ENCODE measurements at regions not wholly inside any gene's neighbourhood (a gene's known extent, or its start where the extent isn't known, plus 50 kb on each side); places are given as distances from the start of the nearest gene placed in this dataset.

GRCh38 chr4:12761694-12762093 is 722.4 kb downstream of the RAB28 start:
- Histone ChIP-seq H3K4ac (ENCODE audit: low read depth, low read length) (no peak overlapping the region), H3K36me3 (ENCODE audit: control insufficient read depth, insufficient read depth, low read length) (no peaks in the 10 kb centered on the region), H3K27ac (ENCODE audit: insufficient read depth, low read length) (no peak overlapping the region), H2BK120ac (ENCODE audit: low read depth, low read length) (no peak overlapping the region), H4K8ac (ENCODE audit: low read depth in 2 of 2, low read length in 2 of 2) (no peak overlapping the region), H3K56ac (ENCODE audit: extremely low read depth, insufficient read depth, low read length) (no peak overlapping the region), H2BK20ac (ENCODE audit: low read depth, low read length) (no peak overlapping the region), H2BK15ac (ENCODE audit: low read depth, low read length) (no peak overlapping the region), H4K91ac (ENCODE audit: insufficient read depth, low read depth, low read length) (no peak overlapping the region), H3K23ac (ENCODE audit: low read depth, low read length) (no peak overlapping the region), H3K9me1 (ENCODE audit: insufficient read depth, low read length) (no peaks in the 10 kb centered on the region), H3K4me2 (ENCODE audit: low read depth, low read length) (no peak overlapping the region), H4K5ac (ENCODE audit: low read depth, low read length) (no peak overlapping the region), H3K18ac (ENCODE audit: low read depth, low read length) (no peak overlapping the region), H3K9me3 (ENCODE audit: control insufficient read depth, insufficient read depth, low read length) (peaks cover 5% of the 10 kb centered on the region; the same call in 1 of the 2 replicates), H3K27me3 (ENCODE audit: control insufficient read depth, insufficient read depth, low read length) (no peaks in the 10 kb centered on the region), H4K20me1 (ENCODE audit: insufficient read depth, low read length) (no peaks in the 10 kb centered on the region), H3K14ac (replicated peaks; ENCODE audit: low read depth, low read length) (no peak overlapping the region), H2AFZ (replicated peaks; ENCODE audit: low read length, poor library complexity) (no peak overlapping the region), H3K4me3 (ENCODE audit: insufficient read depth, low read depth, low read length) (no peak overlapping the region), H3K79me1 (ENCODE audit: low read depth in 1 of 2, low read length in 2 of 2) (no peaks in the 10 kb centered on the region), H3K4me1 (ENCODE audit: control insufficient read depth, insufficient read depth, low read length) (no peaks in the 10 kb centered on the region), H2AK9ac (replicated peaks; ENCODE audit: low read depth, low read length, poor library complexity) (no peak overlapping the region), H2AK5ac (ENCODE audit: low read depth, low read length) (no peak overlapping the region), H2BK5ac (ENCODE audit: low read depth, low read length, poor library complexity, severe bottlenecking) (no peak overlapping the region), H3K9ac (ENCODE audit: low read depth, low read length) (no peak overlapping the region)
- DNase-seq (no peak), ATAC-seq (ENCODE audit: low read depth) (no peak)
- intact Hi-C loops (cut with micrococcal nuclease) (no loop called here), dilution Hi-C loops (cut with HindIII; ENCODE audit: low sequenced_read_pairs, unreplicated experiment) (no loop called here), in situ Hi-C loops (cut with MboI; ENCODE audit: low sequenced_read_pairs) (no loop called here)
- CTCF ChIA-PET = no interaction called here
- BruUV-seq (replicated peaks) = no TSS peak
- POLR2A ChIA-PET (ENCODE audit: unreplicated experiment) = no interaction called here
- TF ChIP-seq RAD21 (IDR thresholded peaks at IDR 0.05; ENCODE audit: low read length) (no peak), SMC3 (IDR thresholded peaks at IDR 0.05; ENCODE audit: low read depth, low read length) (no peak), POLR2A (IDR thresholded peaks at IDR 0.05; ENCODE audit: low read depth, low read length) (no peak), MAFK (IDR thresholded peaks at IDR 0.05; ENCODE audit: low read depth, low read length) (no peak), RFX5 (IDR thresholded peaks at IDR 0.05; ENCODE audit: low read depth, low read length) (no peak), ELK1 (IDR thresholded peaks at IDR 0.05; ENCODE audit: borderline replicate concordance, low read depth, low read length) (no peak), FOS (IDR thresholded peaks at IDR 0.05; ENCODE audit: low read depth, low read length) (no peak), MAZ (IDR thresholded peaks at IDR 0.05; ENCODE audit: borderline replicate concordance, low read depth, low read length) (no peak), CEBPB (IDR thresholded peaks at IDR 0.05; ENCODE audit: low read depth, low read length) (no peak), RCOR1 (IDR thresholded peaks at IDR 0.05; ENCODE audit: insufficient replicate concordance, low read length) (no peak), CHD1 (IDR thresholded peaks at IDR 0.05; ENCODE audit: low read depth, low read length) (no peak), BHLHE40 (IDR thresholded peaks at IDR 0.05; ENCODE audit: low read depth, low read length) (no peak)
- TF ChIP-seq, protein P1, sequence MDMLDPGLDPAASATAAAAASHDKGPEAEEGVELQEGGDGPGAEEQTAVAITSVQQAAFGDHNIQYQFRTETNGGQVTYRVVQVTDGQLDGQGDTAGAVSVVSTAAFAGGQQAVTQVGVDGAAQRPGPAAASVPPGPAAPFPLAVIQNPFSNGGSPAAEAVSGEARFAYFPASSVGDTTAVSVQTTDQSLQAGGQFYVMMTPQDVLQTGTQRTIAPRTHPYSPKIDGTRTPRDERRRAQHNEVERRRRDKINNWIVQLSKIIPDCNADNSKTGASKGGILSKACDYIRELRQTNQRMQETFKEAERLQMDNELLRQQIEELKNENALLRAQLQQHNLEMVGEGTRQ (IDR thresholded peaks at IDR 0.05; ENCODE audit: low read depth, low read length) = no peak
- WGBS, 2 experiments (ENCODE audit: extremely low coverage in 2 of 2, insufficient read length in 1 of 2) = 20% methylated on average over 1 of the region's 4 CpGs; no CpG with 5 or more reads in 1 of the 2 experiments
